ENCODE measurements at regions not wholly inside any gene's neighbourhood (a gene's known extent, or its start where the extent isn't known, plus 50 kb on each side); places are given as distances from the start of the nearest gene placed in this dataset.

DNA sequence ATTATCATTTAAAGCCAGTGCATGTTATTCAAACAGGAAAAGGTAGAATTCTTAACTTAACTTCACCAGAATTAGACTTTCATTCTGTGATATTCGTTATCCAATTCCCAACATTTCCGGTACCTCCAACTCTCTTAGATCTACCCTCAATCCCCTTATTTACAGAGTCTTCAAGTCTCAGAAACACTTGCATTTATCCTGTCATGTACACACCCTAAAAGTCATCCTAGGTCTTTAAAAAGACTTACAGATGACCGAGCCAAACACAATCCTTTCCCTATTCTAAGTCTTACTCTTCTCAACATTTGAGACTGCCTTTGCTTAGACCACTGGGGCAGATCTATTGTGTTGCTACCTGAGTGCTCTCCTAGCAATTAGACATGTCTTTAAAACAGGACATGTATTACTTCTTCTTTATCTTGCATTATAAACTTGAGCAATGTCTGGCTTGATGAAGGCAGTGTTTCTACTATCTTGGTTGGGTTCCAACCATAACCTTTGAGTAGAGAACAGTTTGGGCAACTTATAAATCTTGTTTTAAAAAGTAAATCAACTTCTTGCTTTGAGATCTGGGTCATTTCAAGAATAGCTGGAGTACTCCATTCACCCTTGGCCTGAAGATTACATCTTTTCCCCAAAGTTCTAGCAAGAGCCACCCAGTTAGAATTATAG lies 140.6 kb upstream of the PLEKHG7 start:
- ATAC-seq (peak; percentile 22 to 38), DNase-seq (no peak)
- intact Hi-C loops (cut with DNase I) = loop anchor here in 3 of 4 donors (10.0 kb wide), 4 partner anchors 57 to 987 kb away; no protein-coding TSS in a partner anchor
- H3K4me3 ChIP-seq (ENCODE audit: low read length) = no peak overlapping the region
- H3K27me3 ChIP-seq (ENCODE audit: control insufficient read depth, insufficient read depth) = no peaks in the 10 kb centered on the region
- H3K4me1 ChIP-seq (ENCODE audit: control insufficient read depth, insufficient read depth, low read length) = no peaks in the 10 kb centered on the region
- WGBS = 59% methylated on average over 3 of the region's 3 CpGs
- H3K9me3 ChIP-seq (ENCODE audit: control insufficient read depth, low read length) = no peaks in the 10 kb centered on the region
- H3K27ac ChIP-seq (ENCODE audit: low read length) = no peak overlapping the region

DNA sequence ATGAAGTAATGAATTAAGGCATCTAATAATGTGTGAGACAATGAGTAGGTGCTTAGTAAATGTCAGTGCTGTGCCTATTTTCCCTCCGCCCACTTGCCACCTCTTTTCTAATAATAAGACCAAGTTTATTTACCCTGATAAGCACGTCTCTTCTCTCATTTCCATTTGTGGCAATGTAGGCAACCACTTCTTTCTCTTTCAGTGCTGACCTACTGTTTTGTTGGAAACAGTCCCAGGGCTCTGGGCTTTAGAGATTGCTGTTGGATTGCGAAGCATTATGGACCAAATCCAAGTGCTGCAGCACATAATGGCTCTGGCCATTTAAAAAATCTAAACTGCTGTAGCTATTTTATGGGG lies 141.3 kb upstream of the PLEKHG7 start:
- DNase-seq = peak in 1 of 3 donors; percentile 38
- intact Hi-C loops (cut with DNase I) = loop anchor here in 3 of 4 donors (10.0 kb wide), 4 partner anchors 57 to 987 kb away; no protein-coding TSS in a partner anchor
- H3K27ac ChIP-seq (ENCODE audit: low read length) = no peak overlapping the region

DNA sequence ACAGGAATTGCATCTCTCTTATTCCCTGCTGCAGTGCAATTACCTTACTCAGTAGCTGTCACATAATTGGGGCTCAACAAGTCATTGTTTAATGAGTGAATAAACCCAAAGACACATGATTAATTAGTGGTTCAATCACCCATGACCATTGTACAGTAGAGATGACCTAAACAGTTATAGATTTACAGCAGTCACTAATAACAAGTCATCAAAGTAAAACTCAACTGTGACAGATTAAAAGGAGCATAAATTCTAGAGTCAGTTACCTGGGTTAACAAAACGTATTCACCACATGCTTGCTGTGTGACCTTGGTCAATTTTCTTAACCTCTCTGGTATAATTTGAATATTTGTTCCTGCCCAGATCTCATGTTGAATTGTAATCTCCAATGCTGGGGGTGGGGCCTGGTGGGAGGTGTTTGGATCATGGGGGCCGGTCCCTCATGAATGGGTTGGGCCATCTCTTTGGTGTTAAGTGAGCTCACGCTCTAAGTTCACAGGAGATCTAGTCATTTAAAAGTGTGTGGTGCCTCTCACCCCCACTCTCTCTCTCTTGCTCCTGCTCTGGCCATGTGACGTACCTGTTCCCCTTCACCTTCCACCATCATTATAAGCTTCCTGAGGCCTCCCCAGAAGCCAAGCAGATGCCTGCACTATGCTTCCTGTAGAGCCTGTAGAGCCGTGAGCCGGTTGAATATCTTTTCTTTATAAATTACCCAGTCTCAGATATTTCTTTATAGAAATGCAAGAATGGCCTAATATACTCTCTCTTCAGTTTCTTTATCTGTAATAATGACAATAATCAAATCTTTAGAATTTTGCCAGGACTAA lies 141.9 kb upstream of the PLEKHG7 start:
- Histone ChIP-seq H3K27ac (ENCODE audit: low read length) (peak overlapping the region; percentile 30), H3K4me1 (ENCODE audit: control insufficient read depth, insufficient read depth, low read length) (peaks cover 2% of the 10 kb centered on the region), H3K9me3 (ENCODE audit: control insufficient read depth, low read length) (no peaks in the 10 kb centered on the region), H3K27me3 (ENCODE audit: control insufficient read depth, insufficient read depth) (no peaks in the 10 kb centered on the region), H3K4me3 (ENCODE audit: low read length) (no peak overlapping the region)
- ATAC-seq (no peak), DNase-seq (no peak)
- intact Hi-C loops (cut with DNase I) = loop anchor here in 3 of 4 donors (10.0 kb wide), 4 partner anchors 56 to 986 kb away; no protein-coding TSS in a partner anchor
- 81% methylated on average over 6 of the region's 6 CpGs for WGBS

More for the DNA sequence above, 141.3 kb upstream of the PLEKHG7 start:
- no peaks in the 10 kb centered on the region for H3K9me3 ChIP-seq (ENCODE audit: control insufficient read depth, low read length)
- peak; percentile 85 to 90 for ATAC-seq
- H3K4me3 ChIP-seq (ENCODE audit: low read length) = no peak overlapping the region
- H3K4me1 ChIP-seq (ENCODE audit: control insufficient read depth, insufficient read depth, low read length) = peaks cover 2% of the 10 kb centered on the region
- no peaks in the 10 kb centered on the region for H3K27me3 ChIP-seq (ENCODE audit: control insufficient read depth, insufficient read depth)
- WGBS = 12% methylated on average over 3 of the region's 3 CpGs

DNA sequence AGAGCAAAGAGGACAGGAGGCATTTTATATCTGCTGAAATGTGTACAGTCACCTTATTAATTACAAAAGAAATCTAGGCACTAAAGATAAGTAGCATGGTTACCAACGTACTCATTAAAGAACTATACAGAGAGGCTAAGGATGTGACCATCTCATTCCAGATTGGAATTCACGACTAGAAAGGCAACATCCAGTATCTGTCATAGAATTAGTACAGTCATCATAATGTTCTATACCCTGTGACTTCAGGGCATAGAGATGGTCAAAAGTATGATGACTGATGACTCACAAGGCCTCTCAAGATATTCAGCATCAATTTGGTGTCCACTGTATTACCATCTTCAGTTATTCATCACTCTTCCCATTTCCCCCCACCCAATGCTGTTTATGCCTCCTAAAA lies 144.0 kb upstream of the PLEKHG7 start:
- H3K4me1 ChIP-seq (ENCODE audit: control insufficient read depth, insufficient read depth, low read length) = peaks cover 5% of the 10 kb centered on the region
- H3K4me3 ChIP-seq (ENCODE audit: low read length) = no peak overlapping the region
- DNase-seq (no peak), ATAC-seq (peak; percentile 27 to 45)
- no peaks in the 10 kb centered on the region for H3K27me3 ChIP-seq (ENCODE audit: control insufficient read depth, insufficient read depth)
- WGBS = 68% methylated on average over 2 of the region's 2 CpGs
- no peak overlapping the region for H3K27ac ChIP-seq (ENCODE audit: low read length)
- H3K9me3 ChIP-seq (ENCODE audit: control insufficient read depth, low read length) = no peaks in the 10 kb centered on the region
- intact Hi-C loops (cut with DNase I) = loop anchor here in 3 of 4 donors (10.0 kb wide), 2 partner anchors 54 to 144 kb away; no protein-coding TSS in a partner anchor

DNA sequence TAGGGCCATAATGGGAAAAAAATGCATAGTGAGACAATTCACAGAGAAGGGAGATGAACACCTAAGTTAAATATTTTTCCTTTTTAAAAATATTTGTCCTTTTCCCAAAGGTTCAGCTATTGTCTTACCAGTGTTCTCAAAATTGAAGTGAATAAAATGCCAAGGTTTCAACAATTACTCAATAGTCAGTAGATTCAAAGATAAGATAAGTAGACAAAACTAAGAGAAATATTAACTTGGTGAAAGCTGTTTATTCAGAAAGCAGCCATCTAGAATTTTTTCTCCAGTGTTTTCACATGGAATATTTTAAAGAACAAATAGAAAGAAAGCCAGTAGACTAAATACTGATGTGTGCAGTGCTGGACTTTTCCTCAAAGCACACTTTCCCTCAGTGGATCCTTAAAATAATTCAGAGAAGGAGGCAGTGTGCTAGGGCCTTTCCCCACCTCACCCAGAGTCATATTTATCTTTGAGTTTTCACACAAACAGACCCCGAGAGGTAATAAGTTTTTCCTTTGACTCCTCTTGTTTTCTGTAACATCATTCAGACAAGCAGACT lies 144.5 kb upstream of the PLEKHG7 start:
- H3K4me1 ChIP-seq (ENCODE audit: control insufficient read depth, insufficient read depth, low read length) = peaks cover 5% of the 10 kb centered on the region
- 74% methylated on average over 1 of the region's 1 CpG for WGBS
- intact Hi-C loops (cut with DNase I) = loop anchor here in 3 of 4 donors (10.0 kb wide), 2 partner anchors 53 to 143 kb away; no protein-coding TSS in a partner anchor
- no peak for ATAC-seq
- no peaks in the 10 kb centered on the region for H3K27me3 ChIP-seq (ENCODE audit: control insufficient read depth, insufficient read depth)
- no peak overlapping the region for H3K4me3 ChIP-seq (ENCODE audit: low read length)
- no peak overlapping the region for H3K27ac ChIP-seq (ENCODE audit: low read length)
- DNase-seq = no peak
- no peaks in the 10 kb centered on the region for H3K9me3 ChIP-seq (ENCODE audit: control insufficient read depth, low read length)

DNA sequence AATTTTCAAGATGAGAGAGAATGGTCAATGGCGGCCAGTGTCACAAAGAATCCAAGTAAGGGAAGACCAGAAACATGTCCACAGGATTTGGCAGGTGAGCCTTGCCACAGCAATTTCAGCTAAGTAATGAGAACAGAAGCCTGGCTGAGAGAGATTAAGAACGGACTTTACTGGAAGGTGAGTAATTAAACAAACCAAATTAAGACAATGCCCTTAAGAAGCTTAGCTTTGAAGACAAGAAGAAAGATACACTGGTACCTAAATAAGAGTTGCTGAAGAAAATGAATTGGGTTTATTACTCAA lies 145.4 kb upstream of the PLEKHG7 start:
- whole genome bisulfite sequencing = 93% methylated on average over 2 of the region's 2 CpGs
- intact Hi-C loops (cut with DNase I) = loop anchor here in 3 of 4 donors (10.0 kb wide), 2 partner anchors 53 to 143 kb away; no protein-coding TSS in a partner anchor
- Histone ChIP-seq H3K27ac (ENCODE audit: low read length) (no peak overlapping the region), H3K4me3 (ENCODE audit: low read length) (no peak overlapping the region), H3K4me1 (ENCODE audit: control insufficient read depth, insufficient read depth, low read length) (peaks cover 12% of the 10 kb centered on the region), H3K27me3 (ENCODE audit: control insufficient read depth, insufficient read depth) (no peaks in the 10 kb centered on the region), H3K9me3 (ENCODE audit: control insufficient read depth, low read length) (no peaks in the 10 kb centered on the region)
- DNase-seq (no peak), ATAC-seq (no peak)

DNA sequence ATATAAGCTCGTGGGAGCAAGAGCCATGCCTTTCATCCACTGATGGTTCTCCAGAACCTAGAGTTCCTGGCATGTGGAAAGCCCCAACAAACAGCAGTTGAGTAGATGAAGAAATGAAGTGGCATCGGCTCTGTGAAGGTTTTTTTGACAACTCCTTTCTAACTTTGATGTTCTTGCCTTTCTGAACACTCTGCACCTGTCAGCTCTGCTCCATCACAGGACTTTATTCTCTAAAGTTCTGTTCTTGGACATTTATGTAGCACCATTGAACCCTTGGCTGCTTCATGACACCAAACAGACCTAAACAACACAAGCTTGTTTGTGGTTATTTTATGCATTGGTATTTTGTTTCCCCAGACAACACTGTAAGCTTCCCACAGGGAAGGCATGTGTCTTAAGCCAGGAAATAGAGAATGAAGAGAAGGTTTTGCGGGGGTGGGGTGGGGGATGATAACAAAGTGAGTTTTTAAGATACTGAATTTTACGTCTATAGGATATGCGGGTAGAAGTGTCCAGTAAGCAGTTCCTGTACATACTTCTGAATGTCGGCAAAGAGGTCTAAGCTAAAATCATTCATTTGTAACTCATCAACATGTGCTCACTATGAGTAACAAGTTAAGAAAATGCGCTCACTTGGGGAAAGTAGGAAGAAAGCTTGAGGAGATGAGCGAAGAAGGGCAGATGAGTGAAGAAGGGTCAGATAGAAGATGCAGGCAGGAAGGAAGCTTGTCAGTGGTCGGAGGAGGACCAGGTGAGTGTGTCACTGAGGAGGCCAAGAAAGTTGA lies 146.0 kb upstream of the PLEKHG7 start:
- H3K27ac ChIP-seq (ENCODE audit: low read length) = no peak overlapping the region
- H3K4me1 ChIP-seq (ENCODE audit: control insufficient read depth, insufficient read depth, low read length) = peaks cover 15% of the 10 kb centered on the region
- H3K4me3 ChIP-seq (ENCODE audit: low read length) = no peak overlapping the region
- WGBS = 93% methylated on average over 9 of the region's 9 CpGs
- no peaks in the 10 kb centered on the region for H3K27me3 ChIP-seq (ENCODE audit: control insufficient read depth, insufficient read depth)
- H3K9me3 ChIP-seq (ENCODE audit: control insufficient read depth, low read length) = no peaks in the 10 kb centered on the region
- DNase-seq (no peak), ATAC-seq (no peak)
- intact Hi-C loops (cut with DNase I) = loop anchor here in 3 of 4 donors (10.0 kb wide), 2 partner anchors 52 to 142 kb away; no protein-coding TSS in a partner anchor

DNA sequence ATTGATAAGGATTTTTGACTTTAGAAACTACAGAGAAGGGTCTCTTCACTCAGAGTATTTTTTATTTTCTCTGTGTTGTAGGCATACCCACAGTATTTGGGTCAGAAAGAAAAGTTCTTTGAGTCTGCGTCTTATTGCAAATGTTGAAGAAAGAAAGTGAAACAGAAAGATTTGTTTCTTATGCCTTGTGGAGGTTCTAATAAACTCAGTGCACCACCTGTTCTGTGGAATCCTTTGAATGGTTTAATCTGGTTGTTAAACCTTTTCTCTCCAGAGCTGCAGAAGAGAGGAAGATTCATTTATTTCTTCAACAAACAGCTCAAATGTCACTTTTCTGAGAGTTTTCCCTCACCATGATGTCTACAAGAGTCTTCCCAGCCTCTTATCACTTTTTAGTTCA lies 146.6 kb upstream of the PLEKHG7 start:
- 93% methylated on average over 1 of the region's 1 CpG for WGBS
- H3K4me3 ChIP-seq (ENCODE audit: low read length) = no peak overlapping the region
- H3K9me3 ChIP-seq (ENCODE audit: control insufficient read depth, low read length) = no peaks in the 10 kb centered on the region
- DNase-seq = no peak
- intact Hi-C loops (cut with DNase I) = loop anchor here in 3 of 4 donors (10.0 kb wide), 2 partner anchors 51 to 141 kb away; no protein-coding TSS in a partner anchor
- no peak overlapping the region for H3K27ac ChIP-seq (ENCODE audit: low read length)
- ATAC-seq = no peak
- H3K4me1 ChIP-seq (ENCODE audit: control insufficient read depth, insufficient read depth, low read length) = peaks cover 16% of the 10 kb centered on the region
- H3K27me3 ChIP-seq (ENCODE audit: control insufficient read depth, insufficient read depth) = no peaks in the 10 kb centered on the region

DNA sequence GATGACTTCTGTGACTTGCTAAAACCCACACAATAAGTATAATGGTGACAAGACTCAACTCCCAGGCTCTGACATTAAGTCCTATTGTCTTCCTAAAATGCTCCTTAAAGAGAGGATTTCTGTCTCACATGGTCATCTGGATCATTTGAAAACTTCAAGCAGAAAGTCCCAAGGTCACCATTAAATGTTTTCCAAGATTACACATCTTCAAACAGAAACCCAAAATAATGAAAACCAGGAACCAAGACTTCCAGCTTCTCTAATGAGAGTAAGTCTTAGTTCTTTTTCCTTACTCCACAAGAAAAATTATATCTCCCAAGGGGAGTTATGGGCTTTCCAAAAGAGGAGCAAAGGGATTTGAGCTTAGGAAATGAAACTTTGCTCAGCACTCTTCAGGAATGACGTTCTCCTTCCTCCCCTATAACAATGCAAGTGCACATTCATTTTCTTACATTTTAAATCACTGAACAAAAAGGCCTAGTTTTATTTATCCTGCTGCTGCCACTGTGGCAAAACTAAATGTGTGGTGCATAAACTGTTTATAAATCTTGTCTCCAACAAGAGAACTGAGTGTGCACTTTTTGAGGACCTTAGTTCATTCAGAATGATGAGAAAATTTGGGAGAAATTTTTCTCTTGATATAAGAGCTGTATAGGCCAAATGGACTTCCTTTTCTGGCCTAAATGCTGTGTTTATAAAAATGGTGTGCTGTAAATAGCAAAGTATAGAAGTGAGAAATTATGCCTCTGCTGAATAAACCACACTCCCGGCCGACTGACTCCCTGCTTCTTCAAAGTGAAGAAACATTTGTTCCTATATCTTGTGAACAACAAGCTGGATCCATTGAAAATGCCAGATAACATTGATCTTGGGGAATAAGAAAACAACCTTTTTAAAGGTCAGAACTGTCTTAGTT lies 148.4 kb upstream of the PLEKHG7 start:
- H3K9me3 ChIP-seq (ENCODE audit: control insufficient read depth, low read length) = no peaks in the 10 kb centered on the region
- H3K4me3 ChIP-seq (ENCODE audit: low read length) = no peak overlapping the region
- DNase-seq (no peak), ATAC-seq (no peak)
- no peaks in the 10 kb centered on the region for H3K27me3 ChIP-seq (ENCODE audit: control insufficient read depth, insufficient read depth)
- peaks cover 16% of the 10 kb centered on the region for H3K4me1 ChIP-seq (ENCODE audit: control insufficient read depth, insufficient read depth, low read length)
- 61% methylated on average over 3 of the region's 3 CpGs for WGBS
- intact Hi-C loops (cut with DNase I) = loop anchor here in 3 of 4 donors (5.0 to 10.0 kb wide), 3 partner anchors 50 to 140 kb away; no protein-coding TSS in a partner anchor
- peak overlapping the region; percentile 88 for H3K27ac ChIP-seq (ENCODE audit: low read length)

Data from right cardiac atrium (tissue), 5 donors.